ENCODE measurements at regions not wholly inside any gene's neighbourhood (a gene's known extent, or its start where the extent isn't known, plus 50 kb on each side); places are given as distances from the start of the nearest gene placed in this dataset.

DNA sequence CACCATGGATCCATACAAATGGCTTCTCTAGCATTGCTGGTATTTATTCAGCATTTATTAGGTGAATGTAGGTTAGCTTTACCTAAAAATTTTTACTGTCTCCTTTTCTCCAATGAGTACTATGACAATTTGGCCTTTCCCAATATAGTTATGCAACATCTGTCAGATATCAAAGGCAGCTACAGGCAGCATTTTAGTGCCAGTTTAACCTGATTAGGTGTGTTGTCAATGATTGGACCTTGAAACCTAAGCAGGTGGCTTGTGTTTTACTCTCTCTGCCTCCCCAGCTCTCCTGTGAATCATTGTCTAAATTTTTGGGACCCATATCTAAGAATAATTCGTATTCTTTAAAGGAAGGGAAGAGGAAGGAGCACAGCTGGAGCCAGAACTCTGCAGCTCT lies 228.9 kb downstream of the KBTBD8 start:
- DNase-seq = no peak
- Mint-ChIP-seq H3K27ac (ENCODE audit: unreplicated experiment) (no peak overlapping the region), H3K27me3 (ENCODE audit: unreplicated experiment) (no peaks in the 10 kb centered on the region), H3K36me3 (ENCODE audit: unreplicated experiment) (no peaks in the 10 kb centered on the region), H3K4me1 (ENCODE audit: low read depth, unreplicated experiment) (no peaks in the 10 kb centered on the region), H3K4me3 (ENCODE audit: unreplicated experiment) (no peak overlapping the region), H3K9me3 (ENCODE audit: unreplicated experiment) (no peaks in the 10 kb centered on the region)
- TF ChIP-seq, protein P1, sequence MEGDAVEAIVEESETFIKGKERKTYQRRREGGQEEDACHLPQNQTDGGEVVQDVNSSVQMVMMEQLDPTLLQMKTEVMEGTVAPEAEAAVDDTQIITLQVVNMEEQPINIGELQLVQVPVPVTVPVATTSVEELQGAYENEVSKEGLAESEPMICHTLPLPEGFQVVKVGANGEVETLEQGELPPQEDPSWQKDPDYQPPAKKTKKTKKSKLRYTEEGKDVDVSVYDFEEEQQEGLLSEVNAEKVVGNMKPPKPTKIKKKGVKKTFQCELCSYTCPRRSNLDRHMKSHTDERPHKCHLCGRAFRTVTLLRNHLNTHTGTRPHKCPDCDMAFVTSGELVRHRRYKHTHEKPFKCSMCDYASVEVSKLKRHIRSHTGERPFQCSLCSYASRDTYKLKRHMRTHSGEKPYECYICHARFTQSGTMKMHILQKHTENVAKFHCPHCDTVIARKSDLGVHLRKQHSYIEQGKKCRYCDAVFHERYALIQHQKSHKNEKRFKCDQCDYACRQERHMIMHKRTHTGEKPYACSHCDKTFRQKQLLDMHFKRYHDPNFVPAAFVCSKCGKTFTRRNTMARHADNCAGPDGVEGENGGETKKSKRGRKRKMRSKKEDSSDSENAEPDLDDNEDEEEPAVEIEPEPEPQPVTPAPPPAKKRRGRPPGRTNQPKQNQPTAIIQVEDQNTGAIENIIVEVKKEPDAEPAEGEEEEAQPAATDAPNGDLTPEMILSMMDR (IDR thresholded peaks at IDR 0.05; ENCODE audit: partially characterized antibody, unreplicated experiment) = no peak

DNA sequence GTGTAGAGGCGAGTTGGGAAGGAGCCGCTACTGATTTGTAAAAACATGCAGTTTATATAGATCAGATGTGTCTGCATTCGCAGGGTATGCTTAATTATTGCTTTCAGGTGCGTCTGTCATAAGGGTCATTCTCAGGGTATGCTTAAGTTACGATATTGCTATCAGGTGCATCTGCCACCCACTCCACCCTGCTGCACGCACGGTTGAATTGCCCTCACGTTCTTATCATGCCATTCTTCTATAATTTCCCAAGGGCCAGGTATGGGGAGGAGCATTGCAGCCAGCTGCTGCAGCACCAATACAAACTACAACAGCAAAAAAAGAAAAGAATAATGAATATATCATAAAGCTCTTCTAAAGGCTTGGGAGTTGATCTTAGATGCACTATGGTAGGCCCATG lies 230.0 kb downstream of the KBTBD8 start:
- TF ChIP-seq, protein P1 (IDR thresholded peaks at IDR 0.05; ENCODE audit: partially characterized antibody, unreplicated experiment) = no peak
- Mint-ChIP-seq H3K27me3 (ENCODE audit: unreplicated experiment) (no peaks in the 10 kb centered on the region), H3K36me3 (ENCODE audit: unreplicated experiment) (no peaks in the 10 kb centered on the region), H3K27ac (ENCODE audit: unreplicated experiment) (no peak overlapping the region), H3K4me1 (ENCODE audit: low read depth, unreplicated experiment) (no peaks in the 10 kb centered on the region), H3K9me3 (ENCODE audit: unreplicated experiment) (no peaks in the 10 kb centered on the region), H3K4me3 (ENCODE audit: unreplicated experiment) (no peak overlapping the region)
- no peak for DNase-seq

DNA sequence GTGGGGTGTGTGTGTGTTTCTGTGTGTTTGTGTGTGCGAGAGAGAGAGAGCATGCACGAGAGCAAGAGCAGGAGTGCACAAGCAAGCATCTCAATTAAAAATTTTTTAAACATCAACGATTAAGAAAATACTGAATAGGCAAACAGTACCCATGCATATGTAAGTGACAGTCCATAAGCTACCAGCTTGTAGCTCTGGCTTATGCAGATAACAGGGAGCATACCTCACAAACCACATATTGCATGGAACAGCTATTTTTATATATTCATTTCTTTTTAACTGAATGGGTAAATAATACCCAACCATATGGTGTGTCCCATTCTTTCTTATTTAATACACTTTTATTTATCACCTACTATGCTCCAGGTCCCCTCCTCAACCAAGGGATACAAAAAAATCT lies 234.5 kb downstream of the KBTBD8 start:
- Mint-ChIP-seq H3K4me3 (ENCODE audit: unreplicated experiment) (no peak overlapping the region), H3K27ac (ENCODE audit: unreplicated experiment) (no peak overlapping the region), H3K27me3 (ENCODE audit: unreplicated experiment) (no peaks in the 10 kb centered on the region), H3K4me1 (ENCODE audit: low read depth, unreplicated experiment) (no peaks in the 10 kb centered on the region), H3K36me3 (ENCODE audit: unreplicated experiment) (no peaks in the 10 kb centered on the region), H3K9me3 (ENCODE audit: unreplicated experiment) (no peaks in the 10 kb centered on the region)
- TF ChIP-seq, protein P1 (IDR thresholded peaks at IDR 0.05; ENCODE audit: partially characterized antibody, unreplicated experiment) = no peak
- no peak for DNase-seq

DNA sequence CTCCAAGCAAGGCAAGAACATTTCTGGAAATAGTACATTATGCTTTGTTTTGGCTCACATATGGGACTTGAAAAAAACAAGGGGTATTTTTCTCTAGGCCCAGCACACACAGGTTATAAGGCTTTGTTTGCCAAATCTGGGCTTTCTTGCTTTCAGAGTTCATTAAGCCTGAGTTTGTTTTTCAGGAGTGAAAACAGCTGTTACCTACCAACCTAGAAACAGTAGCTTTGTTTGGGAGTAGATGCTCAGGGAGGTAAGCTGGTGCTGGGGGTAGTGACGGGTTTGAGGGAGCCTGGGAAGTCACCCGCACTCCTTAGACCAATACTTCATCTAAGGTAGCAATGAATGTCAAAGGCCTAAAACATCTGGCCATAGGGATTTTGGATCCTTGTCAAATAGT lies 241.2 kb downstream of the KBTBD8 start:
- Mint-ChIP-seq H3K27ac (ENCODE audit: unreplicated experiment) (no peak overlapping the region), H3K9me3 (ENCODE audit: unreplicated experiment) (no peaks in the 10 kb centered on the region), H3K4me1 (ENCODE audit: low read depth, unreplicated experiment) (no peaks in the 10 kb centered on the region), H3K27me3 (ENCODE audit: unreplicated experiment) (no peaks in the 10 kb centered on the region), H3K4me3 (ENCODE audit: unreplicated experiment) (no peak overlapping the region), H3K36me3 (ENCODE audit: unreplicated experiment) (no peaks in the 10 kb centered on the region)
- DNase-seq = no peak
- TF ChIP-seq, protein P1 (IDR thresholded peaks at IDR 0.05; ENCODE audit: partially characterized antibody, unreplicated experiment) = no peak

DNA sequence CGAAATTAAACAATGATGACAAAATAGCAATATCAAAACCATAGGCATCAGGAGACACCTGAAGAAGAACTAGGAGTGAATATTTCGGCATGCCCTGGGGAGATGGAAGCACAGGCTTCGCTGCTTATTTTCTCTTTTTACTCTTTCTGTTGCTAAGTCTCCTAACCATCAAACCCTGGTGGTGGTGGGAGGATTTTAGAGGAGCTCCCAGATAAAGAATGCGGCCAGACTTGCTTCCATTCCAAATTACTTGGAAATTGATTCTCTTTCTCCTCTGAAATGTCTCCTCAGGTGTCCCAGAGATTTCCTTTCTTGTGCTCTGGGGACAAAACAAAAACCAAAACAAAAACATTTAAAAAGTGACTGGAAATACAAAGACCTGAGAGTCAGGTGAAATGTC lies 243.0 kb downstream of the KBTBD8 start:
- Mint-ChIP-seq H3K4me1 (ENCODE audit: low read depth, unreplicated experiment) (no peaks in the 10 kb centered on the region), H3K9me3 (ENCODE audit: unreplicated experiment) (no peaks in the 10 kb centered on the region), H3K36me3 (ENCODE audit: unreplicated experiment) (no peaks in the 10 kb centered on the region), H3K27me3 (ENCODE audit: unreplicated experiment) (no peaks in the 10 kb centered on the region), H3K4me3 (ENCODE audit: unreplicated experiment) (no peak overlapping the region), H3K27ac (ENCODE audit: unreplicated experiment) (no peak overlapping the region)
- TF ChIP-seq, protein P1 (IDR thresholded peaks at IDR 0.05; ENCODE audit: partially characterized antibody, unreplicated experiment) = no peak
- DNase-seq = no peak

All from glutamatergic neuron (in vitro differentiated cells).